GM19455 (cell line): ENCODE measurements at regions not wholly inside any gene's neighbourhood (a gene's known extent, or its start where the extent isn't known, plus 50 kb on each side); places are given as distances from the start of the nearest gene placed in this dataset.
"Not testable (repeated sequence)": the region's sequence is repeated elsewhere in the genome, so short reads cannot be mapped to it uniquely, and the experiment has no call there.

Experiments used
- ATAC-seq: cut with Tn5 transposase; IDR thresholded peaks from one replicate; pipeline ENCODE4 v1.9.1; 2021; ENCODE audit not compliant: unreplicated experiment

DNA sequence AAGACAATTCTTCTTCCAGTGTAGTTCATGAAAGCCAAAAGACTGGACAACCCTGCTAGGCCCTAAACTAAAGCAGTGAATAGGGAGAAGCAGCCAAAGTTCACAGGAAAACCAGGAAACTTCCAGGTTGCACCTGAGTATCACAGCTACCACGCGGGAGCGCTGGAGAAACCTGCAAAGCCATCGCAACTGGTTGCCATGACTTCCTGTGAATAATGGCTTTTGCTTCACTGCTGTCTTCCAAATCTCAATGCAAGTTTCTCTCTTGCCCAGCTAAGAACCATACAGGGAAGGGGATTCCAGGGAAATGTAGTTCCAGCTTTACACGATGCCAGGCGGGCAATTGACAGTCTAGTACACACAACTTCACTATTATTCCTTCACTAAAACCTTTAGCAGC, 114.1 kb downstream of the GXYLT1 start:
- ATAC-seq: no peak

DNA sequence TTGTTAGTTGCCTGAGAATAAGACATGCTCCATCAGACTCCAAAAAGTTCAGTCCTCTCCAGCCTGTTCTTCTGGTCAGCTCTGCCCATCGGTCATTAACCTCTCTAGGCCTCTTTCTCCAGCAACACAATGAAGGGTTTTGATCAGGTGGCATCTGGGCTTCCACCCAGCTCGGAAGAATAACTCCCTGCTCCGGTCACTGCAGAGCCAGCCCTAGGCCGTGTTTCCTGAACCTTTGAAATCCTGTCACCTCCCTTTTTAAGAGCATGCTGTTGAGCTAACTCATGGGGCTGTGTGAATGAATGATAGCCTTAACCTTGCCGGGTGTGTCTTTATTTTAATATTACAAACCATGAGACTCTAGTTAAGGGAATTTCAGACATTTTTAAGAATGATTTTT, 117.1 kb downstream of the GXYLT1 start:
- ATAC-seq: no peak

DNA sequence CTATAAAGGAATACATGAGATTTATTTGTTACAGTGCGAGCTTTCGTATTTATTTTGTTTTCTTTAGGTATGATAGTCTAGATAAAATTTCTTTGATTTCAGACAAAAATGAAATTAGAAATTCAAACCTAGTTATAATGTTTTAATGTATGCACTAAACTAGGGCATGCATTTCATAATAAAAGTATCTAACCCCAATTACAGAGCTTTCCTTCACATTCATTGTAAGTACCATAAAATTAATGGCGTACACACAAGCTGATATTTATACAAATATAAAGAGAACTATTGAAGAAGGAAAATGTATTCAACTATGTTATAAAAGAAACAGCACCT, 120.2 kb downstream of the GXYLT1 start:
- no peak for ATAC-seq

DNA sequence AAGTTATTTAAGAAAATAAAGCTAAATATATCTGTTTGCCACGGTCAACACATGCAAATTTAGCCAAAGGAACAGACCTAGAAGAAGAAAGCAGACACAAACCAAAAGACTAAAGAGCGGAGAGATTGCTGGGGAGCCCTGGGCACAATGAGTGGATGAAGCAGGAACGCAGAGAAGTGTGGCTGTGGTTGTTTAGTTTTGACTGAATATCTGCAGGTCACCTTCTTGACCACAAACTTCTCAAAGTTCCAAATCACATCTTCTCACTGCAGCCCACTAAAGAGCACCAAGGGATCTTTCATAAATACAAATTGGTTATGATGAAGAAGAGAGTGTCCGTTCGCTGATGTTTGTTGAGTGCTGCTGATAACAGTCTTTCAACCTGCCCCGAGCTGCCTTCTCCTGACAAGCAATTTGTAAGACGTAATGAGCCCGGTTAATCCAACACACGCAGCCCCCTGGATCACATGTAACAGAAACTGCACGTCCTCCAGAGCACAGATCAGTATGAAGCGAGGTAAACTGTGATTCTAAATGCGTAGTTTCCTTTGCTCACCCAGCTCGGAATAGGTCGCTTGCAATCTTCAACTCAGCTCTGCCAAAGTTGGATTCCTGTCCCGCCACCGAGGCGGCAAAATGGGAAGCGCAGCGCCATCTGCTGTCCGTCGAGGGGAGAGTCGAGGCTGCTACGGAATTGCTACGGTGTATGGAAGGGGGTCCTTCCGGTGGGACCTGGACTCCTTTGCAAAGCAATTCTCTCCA, 120.8 kb downstream of the GXYLT1 start:
- ATAC-seq: peak; percentile 85

DNA sequence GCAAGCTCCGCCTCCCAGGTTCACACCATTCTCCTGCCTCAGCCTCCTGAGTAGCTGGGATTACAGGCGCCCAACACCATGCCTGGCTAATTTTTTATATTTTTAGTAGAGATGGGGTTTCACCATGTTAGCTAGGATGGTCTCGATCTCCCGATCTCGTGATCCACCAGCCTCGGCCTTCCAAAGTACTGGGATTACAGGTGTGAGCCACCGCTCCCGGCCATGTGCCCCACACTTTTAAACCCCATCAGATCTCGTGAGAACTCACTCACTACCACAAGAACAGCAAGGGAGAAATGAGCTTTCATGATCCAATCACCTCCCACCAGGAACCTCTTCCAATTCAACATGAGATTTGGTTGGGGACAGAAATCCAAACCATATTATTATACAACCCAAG, 122.7 kb downstream of the GXYLT1 start:
- not testable (repeated sequence) for ATAC-seq

DNA sequence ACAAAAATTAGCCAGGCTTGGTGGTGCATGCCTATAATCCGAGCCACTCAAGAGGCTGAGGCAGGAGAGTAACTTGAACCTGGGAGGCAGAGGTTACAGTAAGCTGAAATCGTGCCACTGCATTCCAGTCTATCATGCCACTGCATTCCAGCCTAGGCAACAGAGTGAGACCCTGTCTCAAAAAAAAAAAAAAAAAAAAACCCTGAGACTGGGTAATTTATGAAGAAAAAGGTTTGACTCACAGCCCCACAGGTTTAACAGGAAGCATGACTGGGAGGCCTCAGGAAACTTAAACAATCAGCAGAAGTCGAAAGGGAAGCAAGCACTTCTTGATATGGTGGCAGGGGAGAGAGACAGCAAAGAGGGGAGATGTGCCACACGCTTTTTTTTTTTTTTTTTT, 123.2 kb downstream of the GXYLT1 start:
- no peak for ATAC-seq

DNA sequence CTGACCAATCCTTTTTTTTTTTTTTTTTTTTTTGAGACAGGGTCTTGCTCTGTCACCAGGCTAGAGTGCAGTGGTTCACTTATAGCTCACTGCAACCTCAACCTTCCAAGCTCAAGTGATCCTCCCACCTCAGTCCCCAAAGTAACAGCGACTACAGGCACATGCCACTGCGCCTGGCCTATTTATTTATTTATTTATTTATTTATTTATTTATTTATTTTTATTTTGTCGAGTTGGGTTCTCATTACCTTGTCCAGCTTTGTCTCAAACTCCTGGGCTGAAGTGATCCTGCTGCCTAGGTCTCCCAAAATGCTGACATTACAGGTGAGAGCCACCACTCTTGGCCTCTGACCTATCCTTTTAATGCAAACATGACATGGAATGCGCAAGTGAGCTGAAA, 124.4 kb downstream of the GXYLT1 start:
- no peak for ATAC-seq

DNA sequence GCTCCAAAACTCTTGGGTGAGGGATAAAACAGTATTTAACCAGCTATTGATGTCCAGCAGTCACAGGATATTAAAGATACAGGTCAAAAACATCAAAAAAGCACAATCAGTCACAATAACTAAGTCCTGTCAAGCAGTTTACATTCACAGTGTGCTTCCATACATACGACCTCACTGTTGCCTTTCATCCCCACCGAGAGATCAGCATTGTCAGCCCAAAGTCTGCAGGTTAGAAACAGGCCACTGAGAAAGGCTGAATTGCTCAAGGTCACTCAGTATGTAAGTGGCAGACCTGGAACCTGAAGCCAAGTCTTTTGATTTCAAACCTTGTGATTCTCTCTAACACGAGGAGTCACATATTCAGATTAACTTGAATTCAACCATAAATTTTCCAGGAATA, 124.9 kb downstream of the GXYLT1 start:
- ATAC-seq: no peak

DNA sequence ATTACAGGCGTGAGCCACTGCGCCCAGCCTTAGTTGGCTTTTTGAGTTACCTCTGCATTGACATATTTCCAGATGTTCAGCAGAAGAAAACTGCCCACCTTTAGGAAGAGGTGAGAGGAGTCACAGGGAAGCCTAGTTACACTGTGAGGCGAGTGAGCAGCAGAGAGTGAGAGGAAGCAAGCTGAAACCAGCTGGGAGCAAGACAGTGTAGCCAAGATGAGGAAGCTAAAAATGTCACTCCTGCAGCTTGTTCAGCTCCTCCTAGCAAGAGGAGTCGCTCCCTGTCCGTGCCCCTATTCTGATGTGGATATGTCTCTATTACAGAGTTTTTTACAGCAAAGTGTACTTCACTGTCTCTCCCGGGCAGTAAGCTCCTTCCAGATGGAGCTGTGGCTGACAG, 127.6 kb downstream of the GXYLT1 start:
- ATAC-seq: no peak

DNA sequence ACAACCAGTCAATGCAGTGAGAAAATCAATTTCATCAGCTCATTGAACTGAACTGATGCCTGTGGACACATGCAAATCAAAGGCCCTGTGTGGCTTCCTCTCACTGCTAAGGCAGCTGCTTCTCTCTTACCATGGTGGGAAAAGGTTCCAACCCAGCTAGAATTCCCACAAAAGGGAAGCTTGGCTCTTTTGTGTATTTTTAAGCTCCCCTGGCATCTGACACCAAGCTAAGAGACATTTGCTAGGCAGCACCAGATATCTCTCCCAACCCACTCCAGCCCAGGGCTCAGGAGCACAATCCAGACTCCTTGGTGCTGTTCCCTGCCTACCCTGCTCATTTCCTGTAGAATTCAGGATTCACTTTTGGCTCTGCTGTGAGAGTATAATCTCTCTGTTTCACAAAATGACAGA, 129.6 kb downstream of the GXYLT1 start:
- no peak for ATAC-seq

DNA sequence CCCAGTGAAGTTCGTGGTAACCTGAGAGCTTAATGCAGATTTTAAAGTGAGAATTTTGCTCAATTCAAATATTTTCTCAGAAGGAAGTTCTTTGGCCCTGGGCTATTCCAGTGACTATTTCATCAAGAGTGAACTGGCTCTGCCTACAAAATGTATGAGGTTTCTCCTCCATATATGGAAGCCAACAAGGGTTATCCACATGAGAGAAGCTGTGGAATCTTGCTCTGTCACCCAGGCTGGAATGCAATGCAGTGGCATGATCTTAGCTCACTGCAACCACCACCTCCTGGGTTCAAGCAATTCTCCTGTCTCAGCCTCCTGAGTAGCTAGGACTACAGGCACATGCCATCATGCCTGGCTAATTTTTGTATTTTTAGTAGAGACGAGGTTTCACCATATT, 132.2 kb downstream of the GXYLT1 start:
- not testable (repeated sequence) for ATAC-seq

DNA sequence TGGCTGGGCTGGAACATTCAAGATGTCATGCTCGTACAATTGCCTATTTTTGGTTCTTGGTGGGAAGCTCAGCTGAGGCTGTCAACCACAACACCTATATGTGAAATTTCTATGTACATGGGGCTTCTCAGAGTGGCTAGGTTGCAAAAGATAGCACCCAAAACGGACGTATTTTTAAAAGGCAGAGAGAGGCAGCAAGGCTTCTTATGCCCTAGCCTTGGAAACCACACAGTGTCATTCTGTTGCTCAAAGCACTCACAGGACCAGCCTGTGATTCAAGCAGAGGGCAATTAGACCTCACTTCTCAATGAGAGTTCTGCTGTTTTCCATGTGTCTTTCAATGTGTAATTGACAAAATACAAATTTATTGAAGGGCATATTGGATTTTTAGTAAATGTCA, 134.0 kb downstream of the GXYLT1 start:
- ATAC-seq: no peak

DNA sequence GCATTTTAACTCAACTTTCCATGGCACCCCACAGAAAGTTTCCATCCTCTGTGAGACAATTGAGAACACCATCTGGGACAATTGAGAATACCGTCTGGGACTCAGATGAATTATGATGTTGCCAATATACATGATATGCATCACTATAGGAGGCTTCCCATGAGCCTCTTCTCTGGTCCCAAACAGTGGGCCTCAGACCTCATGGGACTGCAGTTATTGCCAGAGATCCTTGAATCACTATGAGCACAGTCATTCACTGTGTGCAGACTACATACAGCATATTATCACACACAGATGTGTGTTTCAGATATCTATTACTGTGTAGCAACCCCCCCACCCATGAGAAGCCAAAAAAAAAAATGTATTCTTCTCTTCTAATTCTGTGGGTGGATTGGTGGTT, 134.4 kb downstream of the GXYLT1 start:
- no peak for ATAC-seq

DNA sequence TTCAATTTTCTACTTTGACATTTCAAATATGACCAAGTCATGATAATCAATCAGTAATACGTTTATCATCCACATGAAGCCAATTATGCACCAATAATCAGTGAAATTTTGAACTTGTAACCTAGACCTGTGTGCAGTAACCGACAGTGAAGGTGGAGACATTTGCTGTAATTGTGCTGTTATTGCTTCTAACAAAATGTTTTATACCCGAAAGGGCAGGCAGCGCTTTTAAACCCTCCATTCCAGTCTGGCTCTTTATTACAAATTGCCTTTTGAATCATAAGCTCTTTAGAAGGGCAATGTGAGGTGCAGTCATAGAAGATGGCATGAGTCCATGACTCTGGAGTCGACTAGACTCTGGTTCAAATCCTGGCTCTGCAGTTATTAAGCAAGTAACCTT, 135.7 kb downstream of the GXYLT1 start:
- ATAC-seq: no peak

DNA sequence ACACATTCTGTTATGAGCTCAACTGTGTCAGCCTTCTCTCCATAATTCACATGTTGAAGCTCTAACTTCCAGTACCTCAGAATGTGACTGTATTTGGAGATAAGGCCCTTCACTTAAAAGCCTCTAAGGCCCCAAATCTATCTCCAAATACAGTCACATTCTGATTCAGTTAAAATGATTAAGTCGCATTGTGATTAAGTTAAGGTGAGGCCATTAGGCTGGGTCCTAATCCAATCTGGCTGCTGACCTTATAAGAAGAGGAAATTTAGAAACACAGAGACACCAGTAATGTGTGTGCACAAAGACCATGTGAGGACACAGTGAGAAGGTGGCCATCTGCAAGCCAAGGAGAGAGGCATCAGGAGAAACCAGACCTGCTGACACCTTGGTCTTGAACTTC, 141.6 kb downstream of the GXYLT1 start:
- ATAC-seq: no peak

DNA sequence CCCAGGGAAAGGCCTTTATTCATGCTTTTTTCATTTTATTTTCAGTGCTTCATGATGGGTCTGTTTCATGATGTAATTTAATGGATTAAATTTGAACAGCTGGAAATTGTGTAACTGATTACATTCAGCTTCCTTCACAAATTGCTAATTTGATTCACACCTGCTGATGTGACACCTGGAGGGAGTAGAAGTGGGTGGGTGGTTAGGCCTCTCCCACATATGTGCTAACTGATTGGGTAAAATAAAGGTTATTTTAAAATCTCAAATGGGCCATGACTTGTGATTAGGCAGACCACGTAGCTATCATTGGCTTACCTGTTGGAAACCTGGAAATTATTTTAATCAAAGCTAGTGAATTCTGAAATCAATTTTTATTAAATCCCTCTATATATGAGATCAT, 142.1 kb downstream of the GXYLT1 start:
- no peak for ATAC-seq

DNA sequence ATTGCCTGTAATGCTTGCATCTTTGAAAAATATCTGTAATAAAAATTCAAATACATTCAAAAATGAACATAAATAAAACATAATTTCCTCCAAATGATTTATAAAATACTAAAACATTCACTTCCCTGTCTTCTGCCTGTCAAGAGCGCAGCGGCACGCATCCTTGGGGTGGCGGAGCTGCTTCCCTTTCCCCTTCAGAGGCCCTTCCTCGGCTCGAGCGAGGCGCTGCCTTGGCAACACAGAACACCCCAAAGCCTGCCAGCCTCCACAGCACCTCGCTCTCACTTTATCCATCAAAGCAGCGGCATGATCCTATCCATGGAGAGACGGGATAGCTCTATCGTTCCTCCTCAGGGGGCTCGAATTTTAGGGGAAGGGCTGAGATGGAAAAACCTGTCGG, 146.2 kb downstream of the GXYLT1 start:
- no peak for ATAC-seq

DNA sequence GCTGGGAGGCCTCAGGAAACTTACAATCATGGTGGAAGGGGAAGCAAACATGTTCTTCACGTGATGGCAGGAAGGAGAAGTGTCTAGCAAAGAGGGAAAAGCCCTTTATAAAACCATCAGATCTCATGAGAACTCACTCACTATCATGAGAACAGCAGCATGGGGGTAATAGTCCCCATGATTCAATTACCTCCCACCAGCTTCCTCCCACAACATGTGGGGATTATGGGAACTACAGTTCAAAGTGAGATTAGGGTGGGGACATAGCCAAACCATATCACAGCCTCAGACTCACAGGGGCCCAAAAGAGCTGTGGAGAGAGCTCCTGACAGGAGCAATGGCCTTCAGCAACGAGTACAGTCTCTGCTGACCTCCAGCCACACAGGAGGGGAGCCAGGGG, 151.4 kb downstream of the GXYLT1 start:
- no peak for ATAC-seq

DNA sequence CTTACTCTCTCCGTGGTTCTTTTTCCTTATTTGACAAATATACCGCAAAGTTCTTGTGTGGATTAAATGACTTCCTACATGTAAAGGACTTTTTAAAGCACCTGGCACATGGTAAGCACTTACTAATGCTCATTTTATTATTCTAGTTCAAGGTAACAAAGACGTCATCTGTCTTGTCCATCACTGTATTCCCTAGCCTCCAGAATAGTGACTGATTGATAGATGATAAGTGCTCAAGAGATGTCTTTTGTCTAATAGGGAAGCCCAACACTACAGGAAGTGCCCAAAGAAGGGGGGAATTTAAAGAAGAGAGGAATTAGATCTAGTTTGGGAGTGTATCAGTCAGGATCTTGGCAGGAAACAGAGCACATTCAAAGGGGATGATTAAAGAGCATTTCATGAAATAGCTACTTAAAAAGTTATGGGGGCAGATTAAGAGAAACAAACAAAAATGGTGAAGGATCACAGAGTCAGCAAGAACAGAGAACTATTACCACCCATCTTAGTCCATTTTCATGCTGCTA, 151.9 kb downstream of the GXYLT1 start:
- no peak for ATAC-seq

DNA sequence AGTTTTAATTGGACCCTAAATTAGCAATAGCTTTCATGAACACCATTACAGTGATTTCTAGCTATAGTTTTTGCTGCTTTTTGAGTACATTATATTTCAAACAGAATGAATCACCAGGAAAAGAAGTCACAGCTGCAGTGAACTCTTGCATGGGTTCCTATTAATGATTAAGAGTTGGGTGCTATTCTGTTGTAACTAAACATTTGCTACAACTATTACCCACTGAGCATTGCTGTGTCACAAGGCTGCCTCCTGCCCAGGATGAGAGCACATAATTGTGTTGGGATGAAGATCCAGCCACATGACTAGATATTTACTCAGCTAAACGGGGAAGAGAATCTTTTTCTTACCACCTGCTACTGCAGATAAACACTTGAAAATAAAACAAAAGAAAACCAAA, 152.7 kb downstream of the GXYLT1 start:
- no peak for ATAC-seq

DNA sequence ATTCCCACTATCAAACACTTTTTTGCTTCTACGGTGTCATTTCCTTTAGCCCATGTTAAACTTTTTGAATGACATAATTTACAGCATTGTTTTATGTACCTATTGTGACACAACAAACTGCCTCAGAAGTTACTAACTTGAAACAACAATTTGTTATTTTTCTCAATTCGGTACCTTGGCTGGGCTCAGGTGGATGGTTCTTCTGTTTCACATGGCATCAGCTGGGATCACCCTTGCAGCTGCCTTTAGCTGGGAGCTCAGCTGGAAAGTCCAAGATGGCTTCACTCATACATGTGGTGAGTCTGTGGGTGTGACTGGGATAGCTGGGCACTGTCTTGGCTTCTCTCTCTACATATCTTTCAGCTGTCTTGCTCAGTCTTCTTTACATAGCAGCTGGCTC, 156.0 kb downstream of the GXYLT1 start:
- ATAC-seq: no peak

DNA sequence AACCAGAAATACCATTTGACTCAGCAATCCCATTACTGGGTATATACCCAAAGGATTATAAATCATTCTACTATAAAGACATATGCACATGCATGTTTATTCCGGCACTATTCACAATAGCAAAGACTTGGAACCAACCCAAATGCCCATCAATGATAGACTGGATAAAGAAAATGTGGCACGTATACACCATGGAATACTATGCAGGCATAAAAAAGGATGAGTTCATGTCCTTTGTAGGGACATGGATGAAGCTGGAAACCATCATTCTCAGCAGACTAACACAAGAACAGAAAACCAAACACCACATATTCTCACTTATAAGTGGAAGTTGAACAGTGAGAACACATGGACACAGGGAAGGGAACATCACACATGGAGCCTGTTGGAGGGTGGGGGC, 158.2 kb downstream of the GXYLT1 start:
- not testable (repeated sequence) for ATAC-seq

DNA sequence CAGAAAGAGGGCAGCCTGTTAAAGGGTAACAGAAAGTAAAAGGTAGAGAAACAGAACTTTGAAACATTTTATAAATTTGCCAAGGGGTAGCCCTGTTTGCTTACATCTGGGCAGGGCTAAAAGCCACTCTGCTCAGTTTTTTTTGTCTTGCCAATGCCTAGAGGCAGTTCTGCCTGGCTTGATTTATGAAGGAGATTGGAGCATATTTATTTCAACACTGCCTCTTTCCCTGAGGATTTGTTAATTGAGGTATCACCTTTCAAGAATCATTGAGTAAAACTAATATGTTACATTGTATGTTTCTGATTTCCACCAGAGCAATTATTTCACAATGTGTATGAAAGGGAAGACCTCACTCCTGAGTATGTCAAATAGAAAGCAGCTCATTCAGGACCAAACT, 160.8 kb downstream of the GXYLT1 start:
- ATAC-seq: no peak
